Femur (tissue), 1 donor: ENCODE measurements at regions not wholly inside any gene's neighbourhood (a gene's known extent, or its start where the extent isn't known, plus 50 kb on each side); places are given as distances from the start of the nearest gene placed in this dataset.

Source experiments
- DNase-seq: peaks from one replicate; pipeline ENCODE4 v3.0.0-alpha.2; 2017

GRCh38 chr10:132135053-132135872 lies 51.5 kb upstream of the DPYSL4 start:
- DNase-seq = no peak

- no peak for DNase-seq
Measured at GRCh38 chr10:132136097-132136521, 50.6 kb upstream of the DPYSL4 start.

DNA sequence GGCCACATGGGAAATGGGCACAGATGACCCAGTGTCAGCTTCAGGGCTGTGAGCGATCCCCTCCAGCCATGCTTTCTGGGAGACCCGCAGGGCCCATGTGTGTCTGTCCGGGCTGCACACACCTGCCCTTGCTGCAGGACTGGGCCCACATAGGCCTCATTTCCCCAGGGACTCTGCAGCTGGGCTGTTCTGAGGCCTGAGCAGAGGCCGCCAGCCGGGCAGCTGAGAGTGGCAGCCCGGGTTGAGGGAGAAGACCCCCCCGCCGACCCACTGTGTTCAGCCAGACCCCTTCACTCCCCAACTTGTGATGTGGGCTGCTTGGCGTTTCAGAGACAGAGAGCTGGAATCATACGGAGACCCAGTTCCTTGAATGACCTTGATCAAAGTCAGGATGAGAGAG lies 50.1 kb upstream of the DPYSL4 start:
- DNase-seq = no peak
